GM19452 (cell line): ENCODE measurements at regions not wholly inside any gene's neighbourhood (a gene's known extent, or its start where the extent isn't known, plus 50 kb on each side); places are given as distances from the start of the nearest gene placed in this dataset.
"Not testable (repeated sequence)": the region's sequence is repeated elsewhere in the genome, so short reads cannot be mapped to it uniquely, and the experiment has no call there.

ENCODE experiments used
- ATAC-seq: cut with Tn5 transposase; IDR thresholded peaks from one replicate; pipeline ENCODE4 v1.9.1; 2021; ENCODE audit not compliant: unreplicated experiment

GRCh38 chr6:9236443-9236842 is 801.1 kb upstream of the SLC35B3 start:
- no peak for ATAC-seq

GRCh38 chr6:9233686-9234085 is 798.3 kb upstream of the SLC35B3 start:
- no peak for ATAC-seq

GRCh38 chr6:9233226-9233625 is 797.9 kb upstream of the SLC35B3 start:
- ATAC-seq = no peak

GRCh38 chr6:9225441-9225871 is 790.1 kb upstream of the SLC35B3 start:
- ATAC-seq = no peak

GRCh38 chr6:9224539-9224938 is 789.2 kb upstream of the SLC35B3 start:
- ATAC-seq = no peak

- ATAC-seq = not testable (repeated sequence)
These were observed 778.4 kb upstream of the SLC35B3 start for GRCh38 chr6:9213717-9214116.

- ATAC-seq = no peak
These were observed 773.6 kb upstream of the SLC35B3 start for GRCh38 chr6:9208966-9209365.

- no peak for ATAC-seq
These were observed 770.3 kb upstream of the SLC35B3 start for GRCh38 chr6:9205645-9206044.

GRCh38 chr6:9204171-9204570 is 768.8 kb upstream of the SLC35B3 start:
- ATAC-seq = no peak

- ATAC-seq = no peak
These were observed 765.4 kb upstream of the SLC35B3 start for GRCh38 chr6:9200712-9201111.

GRCh38 chr6:9197726-9198125 is 762.4 kb upstream of the SLC35B3 start:
- no peak for ATAC-seq

GRCh38 chr6:9195322-9195721 is 760.0 kb upstream of the SLC35B3 start:
- ATAC-seq = no peak

- no peak for ATAC-seq
These were observed 757.1 kb upstream of the SLC35B3 start for GRCh38 chr6:9192405-9192909.

- ATAC-seq = no peak
These were observed 750.8 kb upstream of the SLC35B3 start for GRCh38 chr6:9186148-9186547.

GRCh38 chr6:9178071-9178470 is 742.7 kb upstream of the SLC35B3 start:
- no peak for ATAC-seq

- ATAC-seq = no peak
These were observed 737.9 kb upstream of the SLC35B3 start for GRCh38 chr6:9173229-9173628.

- no peak for ATAC-seq
These were observed 736.8 kb upstream of the SLC35B3 start for GRCh38 chr6:9172096-9172495.

- no peak for ATAC-seq
These were observed 733.3 kb upstream of the SLC35B3 start for GRCh38 chr6:9168669-9169068.

GRCh38 chr6:9161731-9162130 is 726.4 kb upstream of the SLC35B3 start:
- ATAC-seq = no peak

GRCh38 chr6:9159051-9159450 is 723.7 kb upstream of the SLC35B3 start:
- no peak for ATAC-seq

GRCh38 chr6:9155836-9156235 is 720.5 kb upstream of the SLC35B3 start:
- ATAC-seq = no peak

GRCh38 chr6:9143140-9143539 is 707.8 kb upstream of the SLC35B3 start:
- no peak for ATAC-seq

- ATAC-seq = no peak
These were observed 705.7 kb upstream of the SLC35B3 start for GRCh38 chr6:9140951-9141460.
